Suppressor macrophage treated with lipopolysaccharide for 1 hour (primary cell): ENCODE measurements at regions not wholly inside any gene's neighbourhood (a gene's known extent, or its start where the extent isn't known, plus 50 kb on each side); places are given as distances from the start of the nearest gene placed in this dataset.
"Not testable (repeated sequence)": the region's sequence is repeated elsewhere in the genome, so short reads cannot be mapped to it uniquely, and the experiment has no call there.

ENCODE experiments used
- DNase-seq, 3 donors: peaks; one replicate each; pipeline ENCODE4 v3.0.0-alpha.2; 2020 to 2022

DNA sequence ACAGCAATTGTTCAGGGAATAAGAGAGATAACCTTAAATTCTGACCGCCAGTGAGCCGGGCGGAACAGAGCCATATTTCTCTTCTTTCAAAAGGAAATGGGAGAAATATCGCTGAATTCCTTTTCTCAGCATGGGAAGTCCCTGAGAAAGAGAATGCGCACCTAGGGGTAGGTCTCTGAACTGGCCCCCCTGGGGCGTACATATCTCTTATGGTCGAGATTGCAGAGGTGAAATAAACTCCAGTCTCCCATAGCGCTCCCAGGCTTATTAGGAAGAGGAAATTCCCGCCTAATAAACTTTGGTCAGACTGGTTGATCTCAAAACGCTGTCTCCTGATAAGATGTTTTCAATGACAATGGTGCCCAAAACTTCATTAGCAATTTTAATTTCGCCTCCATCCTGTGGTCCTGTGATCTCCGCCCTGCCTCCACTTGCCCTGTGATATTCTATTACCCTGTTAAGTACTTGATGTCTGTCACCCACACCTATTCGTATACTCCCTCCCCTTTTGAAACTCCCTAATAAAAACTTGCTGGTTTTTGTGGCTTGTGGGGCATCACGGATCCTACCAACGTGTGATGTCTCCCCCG is 195.8 kb upstream of the HMCN1 start:
- not testable (repeated sequence) for DNase-seq

DNA sequence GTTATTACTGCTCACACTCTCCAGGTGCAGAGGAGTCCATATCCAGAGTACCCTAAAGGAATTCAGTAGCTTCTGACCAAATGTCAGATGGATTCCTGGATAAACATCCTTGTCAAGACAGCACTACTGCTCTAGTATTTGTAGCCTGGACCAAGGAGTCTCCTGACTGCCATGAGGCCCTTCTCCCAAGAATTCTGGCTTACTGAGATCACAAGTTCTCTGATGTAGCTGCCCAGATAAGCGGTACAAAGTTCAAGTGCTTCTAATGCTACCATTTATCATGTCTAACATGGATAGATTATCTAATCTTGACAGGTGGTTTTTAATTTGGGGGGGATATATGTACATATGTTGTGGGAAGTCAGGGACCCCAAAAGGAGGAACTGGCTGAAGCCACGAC is 196.6 kb upstream of the HMCN1 start:
- no peak for DNase-seq

DNA sequence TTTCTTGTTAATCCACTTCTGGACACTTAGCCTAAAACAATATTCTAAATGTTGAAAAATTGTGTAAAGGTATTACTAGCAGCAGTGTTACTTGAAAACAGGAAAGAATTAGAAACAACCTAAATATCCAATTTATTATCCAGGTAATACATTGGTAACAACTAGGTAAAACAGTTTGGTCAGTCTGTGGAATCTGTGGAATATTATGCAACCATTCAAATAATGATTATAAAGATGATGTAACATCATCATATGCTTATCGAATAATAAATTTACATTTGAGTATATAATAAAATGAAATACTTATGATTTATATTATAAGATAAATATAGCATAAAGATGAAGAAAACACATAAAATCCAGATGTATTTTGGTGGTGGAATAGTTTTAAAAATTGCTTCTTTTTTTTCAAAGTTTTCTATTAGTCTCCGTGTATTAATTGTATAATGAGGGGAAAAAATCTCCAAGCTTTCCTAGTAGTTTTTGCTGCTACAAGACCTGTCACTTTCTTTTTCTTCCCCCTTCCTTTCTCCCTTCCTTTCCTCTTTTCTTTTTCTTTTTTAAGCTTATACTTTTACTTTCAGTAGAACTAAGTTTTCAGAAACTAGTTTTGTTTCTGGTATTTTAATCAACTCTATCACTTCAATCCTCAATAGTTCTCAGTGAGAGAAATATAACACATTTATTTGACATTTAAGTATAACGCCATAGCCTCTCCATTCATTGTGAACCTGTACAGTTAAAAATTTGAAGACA is 197.8 kb upstream of the HMCN1 start:
- DNase-seq, result no peak

DNA sequence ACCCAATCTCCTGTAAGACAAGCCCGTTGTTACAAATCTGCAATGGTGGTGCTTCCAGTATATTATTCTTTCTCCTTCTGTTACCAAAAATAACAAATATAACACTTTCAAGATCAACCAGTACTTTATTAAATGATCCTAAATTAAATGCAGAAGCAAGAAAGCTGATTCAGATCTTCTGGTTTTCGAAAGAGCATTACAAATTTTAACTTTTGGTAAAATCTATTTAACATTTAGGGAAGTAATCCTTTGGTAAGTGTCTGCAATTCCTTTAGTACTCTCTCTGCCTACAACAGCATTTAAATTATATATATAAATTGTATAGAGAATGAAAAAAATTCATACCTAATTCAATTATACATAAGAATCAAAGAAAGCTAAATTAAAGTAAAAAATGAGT is 198.6 kb upstream of the HMCN1 start:
- DNase-seq, result peak in 2 of 3 donors; percentile 71 to 72

DNA sequence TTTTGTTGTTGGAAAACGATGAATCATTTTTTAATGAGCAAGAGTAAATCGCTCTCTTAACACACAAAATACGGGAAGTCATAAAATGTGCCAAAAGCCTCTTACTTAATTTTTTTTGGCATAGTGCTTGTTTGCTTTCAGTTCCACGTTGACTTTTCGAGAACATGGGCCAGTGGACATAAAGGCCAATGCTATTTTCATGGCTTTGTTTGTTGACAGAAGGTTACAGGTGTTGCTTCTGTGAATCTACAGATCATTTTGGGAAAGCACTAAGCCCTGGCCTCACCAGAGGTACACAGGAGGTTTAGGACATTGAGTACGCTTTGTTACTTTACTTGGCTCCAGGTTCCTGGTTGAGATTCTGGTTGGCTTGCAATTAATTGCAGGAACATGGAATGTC is 199.4 kb upstream of the HMCN1 start:
- peak; percentile 63 to 89 (median 85) for DNase-seq

DNA sequence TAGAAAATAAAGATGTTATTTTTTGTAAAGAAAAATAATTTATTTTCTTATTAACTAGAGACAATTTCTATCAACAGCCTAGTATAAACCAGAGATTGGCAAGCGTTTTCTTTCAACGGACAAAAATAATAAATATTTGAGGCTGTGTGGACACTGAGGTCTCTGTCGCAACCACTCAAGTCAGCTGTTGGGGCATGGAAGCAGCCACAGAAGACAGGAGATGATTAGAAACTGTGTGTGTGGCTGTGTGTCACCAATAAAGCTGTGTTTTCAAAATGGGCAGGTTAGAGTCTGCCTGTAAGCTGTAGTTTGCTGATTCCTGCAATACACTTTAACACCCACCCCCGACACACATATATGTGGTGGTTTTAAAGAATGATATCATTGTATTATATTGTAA is 200.6 kb upstream of the HMCN1 start:
- peak; percentile 30 to 34 (median 31) for DNase-seq

DNA sequence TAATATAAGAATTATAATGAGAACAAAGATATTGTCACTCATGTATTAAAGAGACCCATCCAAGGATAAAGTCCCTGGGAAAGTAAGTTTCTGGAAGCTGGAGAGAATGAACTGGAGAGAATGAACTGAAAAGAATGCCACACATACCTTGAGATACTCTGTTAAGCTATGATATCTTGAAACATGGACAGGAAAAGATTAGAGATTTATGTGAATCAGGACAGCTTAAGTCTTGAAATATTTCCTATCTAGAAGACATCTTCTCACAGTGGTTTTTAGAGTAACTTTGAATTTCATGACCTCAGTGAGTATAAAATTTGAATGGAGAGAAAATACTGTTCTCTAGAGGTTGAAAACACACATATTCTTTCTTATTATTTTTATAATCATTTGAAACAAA is 201.3 kb upstream of the HMCN1 start:
- no peak for DNase-seq

DNA sequence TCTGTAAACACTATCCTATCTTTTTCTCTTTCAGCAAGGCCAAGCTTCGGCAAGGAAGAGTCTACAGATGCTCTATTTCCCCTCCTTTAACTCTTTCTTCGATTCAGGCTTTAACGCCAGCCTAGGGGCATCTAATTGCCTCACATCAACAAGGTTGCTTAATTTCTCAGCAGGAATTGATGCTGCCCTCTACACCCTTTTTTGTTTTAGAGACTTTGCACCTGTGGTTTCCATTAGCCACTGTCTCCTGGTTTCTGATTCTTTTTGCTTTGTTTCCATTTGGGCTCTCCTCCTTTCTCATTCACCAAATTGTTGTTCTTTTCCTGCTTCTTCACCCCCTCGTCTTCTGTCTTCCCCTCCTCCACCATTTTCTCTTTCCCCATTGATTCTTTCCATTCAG is 202.4 kb upstream of the HMCN1 start:
- DNase-seq, result no peak

DNA sequence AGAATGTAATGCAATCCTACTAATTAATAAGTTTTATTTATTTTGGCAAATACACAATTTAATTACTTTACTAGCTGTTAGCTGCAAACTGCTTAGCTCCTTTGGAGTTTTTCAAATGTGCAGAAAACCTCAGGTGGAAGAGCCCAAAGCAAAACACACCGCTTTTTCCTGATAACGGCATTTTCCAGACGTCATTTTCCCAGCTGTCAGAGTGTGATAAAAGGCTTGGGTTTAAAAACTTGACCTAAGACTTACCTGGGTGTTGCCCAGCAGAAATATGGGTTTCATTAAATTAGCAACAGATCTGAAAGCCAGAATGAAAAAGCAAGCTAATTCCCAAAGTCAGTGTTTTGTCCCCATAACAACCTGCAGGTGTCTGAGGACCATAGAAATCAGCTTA is 204.0 kb upstream of the HMCN1 start:
- DNase-seq, result no peak

DNA sequence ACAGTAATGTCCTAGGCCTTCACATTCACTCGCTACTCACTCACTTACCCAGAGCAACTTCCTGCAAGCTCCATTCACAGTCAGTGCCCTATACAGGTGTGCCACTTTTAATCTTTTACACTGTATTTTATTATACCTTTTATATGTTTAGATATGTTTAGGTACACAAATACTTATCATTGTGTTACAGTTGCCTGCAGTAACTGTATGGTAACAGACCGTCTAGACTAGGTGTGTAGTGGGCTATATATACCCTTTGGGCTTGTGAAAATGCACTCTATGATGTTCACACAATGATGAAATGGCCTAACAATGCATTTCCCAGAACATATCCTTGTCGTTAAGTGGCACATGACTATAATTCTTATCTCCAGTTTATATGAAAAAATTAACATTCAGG is 204.5 kb upstream of the HMCN1 start:
- DNase-seq, result no peak

DNA sequence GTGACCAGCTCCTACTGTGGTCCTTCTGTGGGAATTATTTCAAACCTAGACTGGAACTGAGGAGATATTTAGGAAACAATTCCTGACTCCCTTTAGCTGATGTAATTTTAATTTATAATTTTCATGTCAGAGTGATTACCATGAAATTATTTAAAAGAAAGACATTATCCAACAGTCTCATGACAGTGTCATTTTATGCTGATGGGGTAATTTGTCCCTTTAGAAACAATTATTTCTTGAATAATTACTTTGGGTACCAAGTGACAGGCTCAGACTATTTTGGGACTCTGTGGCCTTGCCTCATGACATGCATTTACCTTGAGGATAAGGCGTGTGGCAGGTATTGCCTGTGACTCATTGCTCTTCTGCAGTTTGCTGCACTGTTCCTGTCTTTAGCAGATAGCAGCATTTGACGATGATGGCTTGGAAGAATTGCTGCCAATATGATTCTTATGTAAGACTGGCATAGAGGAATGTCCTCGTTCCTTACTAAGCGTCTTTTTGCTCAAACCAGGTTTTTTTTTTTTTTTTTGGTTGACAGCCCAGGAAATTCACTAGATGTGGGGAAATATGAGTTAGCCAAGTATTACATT is 206.0 kb upstream of the HMCN1 start:
- DNase-seq, result no peak

DNA sequence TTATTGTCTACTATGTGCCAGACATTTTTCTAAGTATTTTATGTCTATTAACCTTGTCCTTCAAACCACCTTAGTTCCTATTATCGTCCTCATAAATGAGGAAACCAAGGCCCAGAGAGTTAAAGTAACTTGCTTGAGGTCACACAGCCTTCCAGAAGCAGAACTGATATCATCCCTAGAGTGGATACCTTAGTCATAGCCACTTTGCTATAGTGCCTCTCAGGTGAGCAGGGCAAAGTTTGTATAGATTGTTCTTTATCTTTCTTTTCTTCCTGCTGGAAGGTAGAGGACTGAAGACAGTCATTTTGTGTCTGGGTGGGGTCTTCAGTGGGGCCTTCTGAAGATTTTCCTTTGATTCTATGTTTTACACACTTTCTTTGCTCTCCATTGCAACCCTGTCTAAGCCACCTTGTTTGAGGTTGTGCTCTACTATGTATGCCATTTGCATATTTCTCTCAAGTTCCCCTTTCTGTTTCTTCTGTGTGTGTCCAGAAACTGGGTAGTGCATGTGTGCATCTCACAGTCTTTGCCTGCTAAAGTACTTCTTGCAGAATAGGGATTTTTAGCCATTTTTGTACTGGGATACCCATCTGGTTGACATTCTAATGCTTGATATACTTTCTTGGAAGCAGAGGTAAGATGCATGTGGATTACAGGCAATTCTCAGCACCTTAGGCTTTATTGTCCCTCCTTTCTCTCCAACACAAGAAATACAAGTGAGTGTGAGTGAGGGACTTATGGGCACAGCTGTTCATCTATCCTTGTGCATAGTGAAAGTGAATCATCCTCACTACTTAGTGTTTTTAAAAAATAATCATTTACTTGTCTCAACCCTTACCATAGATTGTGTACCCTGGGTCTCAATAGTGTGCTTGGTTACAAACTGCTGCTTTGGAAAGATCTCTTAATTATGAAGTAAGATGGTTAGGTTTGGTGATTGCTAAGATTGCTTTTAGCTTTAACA is 207.6 kb upstream of the HMCN1 start:
- DNase-seq, result peak; percentile 32 to 53 (median 32)

DNA sequence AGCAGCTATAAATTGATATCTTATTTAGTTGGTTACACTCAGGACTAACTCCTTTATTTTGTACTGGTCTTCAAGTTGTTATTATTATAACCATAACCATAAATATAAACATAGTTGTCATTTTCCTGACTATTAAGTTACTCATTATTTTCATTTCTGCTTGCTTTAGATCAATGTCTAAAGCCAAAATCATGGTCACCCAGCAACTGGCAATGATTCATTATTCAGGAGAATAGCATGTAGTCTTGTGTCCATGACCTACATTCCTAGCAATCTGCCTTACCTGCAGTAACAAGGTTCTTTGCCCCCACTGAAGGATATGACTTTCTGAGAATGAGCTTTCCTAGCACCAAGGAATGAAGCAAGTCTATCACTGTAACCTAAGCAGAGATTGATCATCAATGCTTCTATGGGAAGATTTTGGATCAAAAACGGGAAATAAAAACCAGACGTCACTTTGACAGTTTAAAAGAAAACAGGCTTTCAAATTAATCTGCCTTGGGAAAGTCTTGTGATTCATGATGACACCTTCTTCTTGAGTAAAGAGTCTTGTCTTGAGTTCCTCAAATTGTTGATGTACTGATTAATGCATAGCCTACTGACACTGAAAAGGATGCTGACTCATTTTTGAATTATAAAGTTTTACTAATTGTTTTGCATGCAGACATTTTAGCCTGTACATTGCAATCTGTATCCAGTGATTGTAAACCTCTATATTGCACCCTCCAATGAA is 203.3 kb upstream of the IVNS1ABP start:
- DNase-seq, result peak; percentile 75 to 98 (median 96)

DNA sequence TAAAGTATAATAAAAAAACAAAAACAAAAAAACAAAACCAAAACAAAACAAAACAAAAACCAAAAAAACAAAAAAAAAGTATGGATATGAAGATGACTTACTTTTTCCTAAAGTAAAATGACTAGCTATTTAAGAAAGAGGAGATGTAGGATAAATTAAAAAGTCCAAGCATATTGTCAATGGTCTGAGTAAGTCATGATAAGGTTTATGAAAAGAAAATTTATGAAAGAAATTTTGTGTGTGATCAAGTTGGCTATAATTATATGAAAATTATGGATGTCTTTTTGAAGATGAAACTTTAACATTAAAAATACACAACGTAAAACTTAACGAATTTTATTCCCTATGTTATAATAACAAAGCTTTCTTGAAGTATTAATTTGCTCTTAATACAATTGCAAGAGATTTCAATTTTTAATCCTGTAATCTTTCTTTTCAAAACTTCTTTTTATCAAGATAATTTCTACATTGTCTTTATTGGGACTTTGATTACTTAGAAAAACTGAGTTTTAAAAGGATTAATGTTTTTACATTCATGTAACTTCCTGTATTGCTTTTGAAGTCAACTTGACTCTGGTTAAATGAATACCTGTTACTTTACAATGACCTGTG is 200.9 kb upstream of the IVNS1ABP start:
- DNase-seq, result no peak

DNA sequence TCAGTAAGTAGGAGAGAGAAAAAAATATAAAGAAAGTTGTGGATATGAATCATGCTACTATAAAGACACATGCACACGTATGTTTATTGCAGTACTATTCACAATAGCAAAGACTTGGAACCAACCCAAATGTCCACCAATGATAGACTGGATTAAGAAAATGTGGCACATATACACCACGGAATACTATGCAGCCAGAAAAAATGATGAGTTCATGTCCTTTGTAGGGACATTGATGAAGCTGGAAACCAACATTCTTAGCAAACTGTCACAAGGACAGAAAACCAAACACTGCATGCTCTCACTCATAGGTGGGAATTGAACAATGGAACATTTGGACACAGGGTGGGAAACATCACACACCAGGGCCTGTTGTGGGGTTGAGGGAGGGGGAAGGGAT is 200.3 kb upstream of the IVNS1ABP start:
- not testable (repeated sequence) for DNase-seq

DNA sequence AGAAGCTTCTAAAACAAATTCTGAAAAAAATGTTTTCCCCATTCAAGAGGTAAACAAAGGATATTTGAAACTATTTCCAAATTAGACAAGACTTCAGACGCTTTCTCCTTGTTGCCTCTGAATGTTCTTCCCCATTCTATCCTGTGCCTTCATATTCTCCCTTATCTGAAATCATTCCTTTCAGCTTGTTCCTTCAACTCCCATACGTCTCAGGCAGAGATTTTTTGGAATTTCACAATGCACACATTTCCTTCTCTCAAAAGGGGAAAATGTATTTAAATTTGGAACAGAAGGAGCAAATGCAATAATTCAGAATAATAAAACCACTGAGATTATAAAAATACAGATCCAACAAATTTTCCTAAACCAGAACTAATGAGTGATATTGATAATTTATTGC is 198.7 kb upstream of the IVNS1ABP start:
- DNase-seq, result peak; percentile 20 to 53 (median 33)

DNA sequence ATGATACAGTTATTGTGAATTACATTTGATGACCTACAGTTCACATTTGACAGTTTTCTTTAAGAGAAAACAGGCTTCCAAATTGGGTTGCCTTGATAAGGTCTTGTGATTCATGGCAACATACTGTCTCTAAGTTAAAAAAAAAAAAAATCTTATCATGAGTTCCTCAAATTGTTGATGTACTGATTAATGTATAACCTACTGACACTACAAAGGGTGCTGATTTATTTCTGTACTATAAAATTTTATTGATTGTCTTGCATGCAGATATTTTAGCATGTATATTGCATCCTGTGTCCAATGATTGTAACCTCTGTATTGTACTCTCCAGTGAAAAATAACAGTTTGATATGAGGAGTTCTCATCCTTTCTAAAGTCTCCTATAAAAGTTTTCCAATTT is 197.3 kb upstream of the IVNS1ABP start:
- DNase-seq, result peak in 1 of 3 donors; percentile 10

DNA sequence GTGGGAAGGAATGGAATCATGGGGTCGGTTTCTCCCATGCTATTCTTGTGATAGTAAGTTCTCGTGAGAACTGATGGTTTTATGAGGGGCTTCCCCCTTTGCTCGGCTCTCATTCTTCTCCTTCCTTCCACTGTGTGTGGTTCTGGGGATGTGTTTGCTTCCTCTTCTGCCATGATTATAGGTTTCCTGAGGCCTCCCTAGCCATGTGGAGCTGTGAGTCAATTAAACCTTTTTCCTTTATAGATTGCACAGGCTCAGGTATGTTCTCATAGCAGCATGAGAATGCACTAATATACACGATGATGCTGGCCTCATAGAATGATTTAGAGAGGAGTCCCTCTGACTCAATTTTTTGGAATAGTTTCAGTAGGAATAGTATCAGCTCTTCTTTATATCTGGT is 195.4 kb upstream of the IVNS1ABP start:
- peak in 1 of 3 donors; percentile 8 for DNase-seq

DNA sequence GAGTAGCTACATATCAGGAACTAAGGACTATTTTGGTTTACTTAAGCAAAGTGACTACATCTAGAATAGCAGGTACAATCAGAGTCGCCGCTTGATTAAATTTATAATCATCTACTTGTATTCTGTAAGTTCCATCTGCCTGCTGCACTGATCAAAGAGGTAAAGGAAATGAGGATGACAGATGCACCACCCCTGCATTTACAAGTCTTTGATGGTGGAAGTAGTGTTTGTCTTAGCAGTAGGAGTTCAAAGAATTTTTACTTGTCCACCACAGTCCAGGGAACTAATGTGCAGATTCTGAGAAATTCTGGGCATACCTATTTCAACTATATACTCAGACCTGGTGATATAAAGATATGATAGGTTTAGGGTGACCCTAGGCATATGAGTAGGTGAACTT is 184.1 kb upstream of the IVNS1ABP start:
- no peak for DNase-seq

DNA sequence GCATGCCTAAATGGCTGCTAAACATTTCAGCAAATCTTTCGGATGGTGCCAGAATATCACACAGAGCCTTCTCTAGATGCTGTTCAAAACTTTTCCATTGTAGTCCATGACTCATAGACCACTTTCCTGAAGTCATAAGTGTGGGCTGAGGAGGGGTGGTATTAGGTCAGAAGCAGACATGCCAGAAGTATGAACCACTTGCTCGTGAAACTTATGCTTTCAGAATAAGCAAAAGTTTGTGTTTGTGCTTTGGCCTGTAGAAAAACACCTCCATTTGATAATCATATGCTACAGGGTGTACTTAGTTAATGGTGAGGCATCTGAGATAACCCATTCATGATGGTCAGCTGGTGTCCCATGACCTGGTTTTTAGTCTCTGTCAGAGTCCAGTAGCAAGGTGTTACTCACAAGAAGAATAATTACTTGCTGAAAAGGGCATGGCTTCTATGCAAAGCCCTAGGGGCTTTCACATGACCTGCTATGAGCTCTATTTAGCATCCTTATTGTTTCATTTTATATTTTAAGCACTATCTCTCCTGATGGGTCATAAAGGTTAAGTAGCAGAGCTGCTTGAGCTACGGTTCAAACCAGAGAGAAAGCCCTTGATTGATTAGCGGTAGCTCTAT is 183.1 kb upstream of the IVNS1ABP start:
- peak; percentile 66 to 76 (median 75) for DNase-seq

DNA sequence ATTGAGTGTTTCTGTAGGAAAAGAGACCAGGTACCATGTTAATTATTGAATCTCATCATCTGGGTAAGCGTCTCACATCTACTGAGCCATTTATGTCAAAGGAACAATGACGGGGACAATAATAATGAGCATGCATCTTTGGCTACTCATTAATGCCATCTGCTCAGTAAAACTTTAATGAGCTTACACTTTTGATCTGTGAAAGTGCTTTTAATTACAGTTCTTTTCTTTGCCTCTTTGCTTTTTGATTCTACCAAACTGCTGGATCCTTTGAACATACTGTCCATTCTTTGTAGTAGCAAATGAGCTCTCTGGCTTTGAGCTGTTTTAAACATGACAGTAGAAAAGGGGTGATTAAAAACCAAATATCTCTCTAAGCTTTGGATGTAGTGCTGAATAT is 181.2 kb upstream of the IVNS1ABP start:
- DNase-seq, result no peak

DNA sequence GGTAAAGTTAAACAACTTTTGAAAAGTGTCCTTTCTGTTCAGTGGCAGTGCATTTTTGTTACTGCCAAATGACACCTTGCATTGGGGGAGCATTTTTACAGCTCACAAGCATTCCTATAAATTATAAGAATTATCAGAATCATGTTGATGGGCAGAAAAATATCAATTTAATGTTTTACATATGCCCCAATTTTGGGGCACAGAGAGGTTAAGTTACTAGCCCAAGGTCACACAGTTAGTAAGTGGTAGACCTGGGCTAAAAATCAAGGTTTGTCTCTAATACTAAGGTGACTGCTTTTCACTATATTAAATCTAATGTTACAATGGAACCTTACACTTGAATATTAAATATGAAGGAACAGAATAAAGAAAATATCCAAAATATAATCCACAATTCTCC is 180.1 kb upstream of the IVNS1ABP start:
- no peak for DNase-seq
